Skeletal muscle tissue (tissue), 3 donors: ENCODE measurements at regions not wholly inside any gene's neighbourhood (a gene's known extent, or its start where the extent isn't known, plus 50 kb on each side); places are given as distances from the start of the nearest gene placed in this dataset.

ENCODE experiments used
- H3K27ac ChIP-seq: one replicate; pipeline ENCODE4 v1.7.0; 2013; ENCODE audit warnings: mild to moderate bottlenecking, low read depth, low read length, inconsistent platforms
- H3K27me3 ChIP-seq, 3 donors: one replicate each; pipeline ENCODE4 v1.7.0; 2013; ENCODE audit warnings: low read length in 3 of 3; ENCODE audit not compliant: control insufficient read depth in 3 of 3, insufficient read depth in 3 of 3
- H3K36me3 ChIP-seq, 3 donors: one replicate each; pipeline ENCODE4 v1.7.0; 2013; ENCODE audit warnings: low read length in 3 of 3; ENCODE audit not compliant: control insufficient read depth in 3 of 3, insufficient read depth in 3 of 3
- H3K4me1 ChIP-seq, 3 donors: one replicate each; pipeline ENCODE4 v1.7.0; 2013; ENCODE audit warnings: low read length in 3 of 3, mild to moderate bottlenecking in 3 of 3; ENCODE audit not compliant: control insufficient read depth in 3 of 3, insufficient read depth in 3 of 3
- H3K4me3 ChIP-seq, 3 donors: one replicate each; pipeline ENCODE4 v1.7.0; 2013; ENCODE audit warnings: low read length in 3 of 3
- H3K9ac ChIP-seq, 3 donors: one replicate each; pipeline ENCODE4 v1.7.0; 2013; ENCODE audit warnings: low read length in 3 of 3, mild to moderate bottlenecking in 3 of 3, moderate library complexity in 2 of 3, low read depth in 1 of 3
- H3K9me3 ChIP-seq, 3 donors: one replicate each; pipeline ENCODE4 v1.7.0; 2013; ENCODE audit warnings: low read length in 3 of 3; ENCODE audit not compliant: control insufficient read depth in 3 of 3
- donor health status: Osteomylitis.

GRCh38 chr2:35314049-35314448 is 1041.5 kb upstream of the CRIM1 start:
- no peaks in the 10 kb centered on the region for H3K36me3 ChIP-seq
- no peak overlapping the region for H3K27ac ChIP-seq
- H3K4me3 ChIP-seq = no peak overlapping the region
- no peaks in the 10 kb centered on the region for H3K4me1 ChIP-seq
- H3K27me3 ChIP-seq = no peaks in the 10 kb centered on the region
- no peaks in the 10 kb centered on the region for H3K9me3 ChIP-seq
- H3K9ac ChIP-seq = no peak overlapping the region

GRCh38 chr2:35301369-35301768 is 1054.2 kb upstream of the CRIM1 start:
- Histone ChIP-seq H3K9ac (no peak overlapping the region), H3K27me3 (no peaks in the 10 kb centered on the region), H3K4me3 (no peak overlapping the region), H3K4me1 (no peaks in the 10 kb centered on the region), H3K27ac (no peak overlapping the region), H3K9me3 (no peaks in the 10 kb centered on the region), H3K36me3 (no peaks in the 10 kb centered on the region)

GRCh38 chr2:35298493-35298892 is 1057.1 kb upstream of the CRIM1 start:
- Histone ChIP-seq H3K4me3 (no peak overlapping the region), H3K27me3 (no peaks in the 10 kb centered on the region), H3K27ac (no peak overlapping the region), H3K9me3 (no peaks in the 10 kb centered on the region), H3K36me3 (no peaks in the 10 kb centered on the region), H3K9ac (no peak overlapping the region), H3K4me1 (no peaks in the 10 kb centered on the region)

- Histone ChIP-seq H3K9me3 (no peaks in the 10 kb centered on the region), H3K9ac (no peak overlapping the region), H3K27ac (no peak overlapping the region), H3K27me3 (no peaks in the 10 kb centered on the region), H3K36me3 (no peaks in the 10 kb centered on the region), H3K4me3 (no peak overlapping the region), H3K4me1 (no peaks in the 10 kb centered on the region)
Observed at GRCh38 chr2:35297403-35297802, 1058.2 kb upstream of the CRIM1 start.

- Histone ChIP-seq H3K27me3 (no peaks in the 10 kb centered on the region), H3K36me3 (no peaks in the 10 kb centered on the region), H3K9ac (no peak overlapping the region), H3K4me1 (no peaks in the 10 kb centered on the region), H3K27ac (no peak overlapping the region), H3K9me3 (no peaks in the 10 kb centered on the region), H3K4me3 (no peak overlapping the region)
Observed at GRCh38 chr2:35294636-35295263, 1060.8 kb upstream of the CRIM1 start.

GRCh38 chr2:35293261-35293660 is 1062.3 kb upstream of the CRIM1 start:
- no peak overlapping the region for H3K9ac ChIP-seq

GRCh38 chr2:35292199-35292598 is 1063.4 kb upstream of the CRIM1 start:
- Histone ChIP-seq H3K27ac (no peak overlapping the region), H3K9me3 (no peaks in the 10 kb centered on the region), H3K27me3 (no peaks in the 10 kb centered on the region), H3K36me3 (no peaks in the 10 kb centered on the region), H3K4me1 (no peaks in the 10 kb centered on the region), H3K9ac (no peak overlapping the region), H3K4me3 (no peak overlapping the region)

More at GRCh38 chr2:35293261-35293660, 1062.3 kb upstream of the CRIM1 start:
- Histone ChIP-seq H3K27ac (no peak overlapping the region), H3K9me3 (no peaks in the 10 kb centered on the region), H3K4me3 (no peak overlapping the region), H3K36me3 (no peaks in the 10 kb centered on the region), H3K4me1 (no peaks in the 10 kb centered on the region), H3K27me3 (no peaks in the 10 kb centered on the region)

- Histone ChIP-seq H3K27ac (no peak overlapping the region), H3K27me3 (no peaks in the 10 kb centered on the region), H3K36me3 (no peaks in the 10 kb centered on the region), H3K4me1 (no peaks in the 10 kb centered on the region), H3K9ac (no peak overlapping the region), H3K4me3 (no peak overlapping the region), H3K9me3 (no peaks in the 10 kb centered on the region)
Observed at GRCh38 chr2:35281702-35282101, 1073.9 kb upstream of the CRIM1 start.

- no peaks in the 10 kb centered on the region for H3K36me3 ChIP-seq
- no peaks in the 10 kb centered on the region for H3K27me3 ChIP-seq
- H3K27ac ChIP-seq = no peak overlapping the region
- no peak overlapping the region for H3K9ac ChIP-seq
- no peaks in the 10 kb centered on the region for H3K4me1 ChIP-seq
- peaks cover 0 to 4% (median 0%) of the 10 kb centered on the region in 3 donors for H3K9me3 ChIP-seq
- no peak overlapping the region for H3K4me3 ChIP-seq
Observed at GRCh38 chr2:35255826-35256225, 1099.8 kb upstream of the CRIM1 start.

GRCh38 chr2:35251156-35251555 is 1104.4 kb upstream of the CRIM1 start:
- Histone ChIP-seq H3K27me3 (no peaks in the 10 kb centered on the region), H3K9me3 (peaks cover 0 to 4% (median 0%) of the 10 kb centered on the region in 3 donors), H3K9ac (no peak overlapping the region), H3K4me1 (no peaks in the 10 kb centered on the region), H3K36me3 (no peaks in the 10 kb centered on the region), H3K4me3 (no peak overlapping the region), H3K27ac (no peak overlapping the region)
